OCI-LY1 (cell line): ENCODE measurements at regions not wholly inside any gene's neighbourhood (a gene's known extent, or its start where the extent isn't known, plus 50 kb on each side); places are given as distances from the start of the nearest gene placed in this dataset.

Experiments
- EZH2 ChIP-seq: fragments of 200-600 bp; sonication (generic), shearing (Covaris generic); IDR thresholded peaks from 2 replicates; pipeline ENCODE4 v1.8.0; 2017; ENCODE audit warnings: borderline replicate concordance, mixed run types, mild to moderate bottlenecking, antibody characterized with exemption, low read length, moderate library complexity, mixed read lengths
- TF ChIP-seq, protein P1 (sequence below): fragments of 200-600 bp; sonication (generic), shearing (Covaris generic); IDR thresholded peaks from 2 replicates; pipeline ENCODE4 v1.5.1; 2017; ENCODE audit warnings: mild to moderate bottlenecking, antibody characterized with exemption, low read length, moderate library complexity, mixed read lengths

- TF ChIP-seq, protein P1, sequence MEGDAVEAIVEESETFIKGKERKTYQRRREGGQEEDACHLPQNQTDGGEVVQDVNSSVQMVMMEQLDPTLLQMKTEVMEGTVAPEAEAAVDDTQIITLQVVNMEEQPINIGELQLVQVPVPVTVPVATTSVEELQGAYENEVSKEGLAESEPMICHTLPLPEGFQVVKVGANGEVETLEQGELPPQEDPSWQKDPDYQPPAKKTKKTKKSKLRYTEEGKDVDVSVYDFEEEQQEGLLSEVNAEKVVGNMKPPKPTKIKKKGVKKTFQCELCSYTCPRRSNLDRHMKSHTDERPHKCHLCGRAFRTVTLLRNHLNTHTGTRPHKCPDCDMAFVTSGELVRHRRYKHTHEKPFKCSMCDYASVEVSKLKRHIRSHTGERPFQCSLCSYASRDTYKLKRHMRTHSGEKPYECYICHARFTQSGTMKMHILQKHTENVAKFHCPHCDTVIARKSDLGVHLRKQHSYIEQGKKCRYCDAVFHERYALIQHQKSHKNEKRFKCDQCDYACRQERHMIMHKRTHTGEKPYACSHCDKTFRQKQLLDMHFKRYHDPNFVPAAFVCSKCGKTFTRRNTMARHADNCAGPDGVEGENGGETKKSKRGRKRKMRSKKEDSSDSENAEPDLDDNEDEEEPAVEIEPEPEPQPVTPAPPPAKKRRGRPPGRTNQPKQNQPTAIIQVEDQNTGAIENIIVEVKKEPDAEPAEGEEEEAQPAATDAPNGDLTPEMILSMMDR, result no peak
- TF ChIP-seq EZH2, result no peak
Observed at GRCh38 chr18:73079920-73080319, 212.1 kb upstream of the NETO1 start.
